HG03066 (cell line): ENCODE measurements at regions not wholly inside any gene's neighbourhood (a gene's known extent, or its start where the extent isn't known, plus 50 kb on each side); places are given as distances from the start of the nearest gene placed in this dataset.
"Not testable (repeated sequence)": the region's sequence is repeated elsewhere in the genome, so short reads cannot be mapped to it uniquely, and the experiment has no call there.

Source experiments
- ATAC-seq: cut with Tn5 transposase; IDR thresholded peaks from one replicate; pipeline ENCODE4 v1.9.1; 2021; ENCODE audit warnings: low read depth; ENCODE audit not compliant: unreplicated experiment

DNA sequence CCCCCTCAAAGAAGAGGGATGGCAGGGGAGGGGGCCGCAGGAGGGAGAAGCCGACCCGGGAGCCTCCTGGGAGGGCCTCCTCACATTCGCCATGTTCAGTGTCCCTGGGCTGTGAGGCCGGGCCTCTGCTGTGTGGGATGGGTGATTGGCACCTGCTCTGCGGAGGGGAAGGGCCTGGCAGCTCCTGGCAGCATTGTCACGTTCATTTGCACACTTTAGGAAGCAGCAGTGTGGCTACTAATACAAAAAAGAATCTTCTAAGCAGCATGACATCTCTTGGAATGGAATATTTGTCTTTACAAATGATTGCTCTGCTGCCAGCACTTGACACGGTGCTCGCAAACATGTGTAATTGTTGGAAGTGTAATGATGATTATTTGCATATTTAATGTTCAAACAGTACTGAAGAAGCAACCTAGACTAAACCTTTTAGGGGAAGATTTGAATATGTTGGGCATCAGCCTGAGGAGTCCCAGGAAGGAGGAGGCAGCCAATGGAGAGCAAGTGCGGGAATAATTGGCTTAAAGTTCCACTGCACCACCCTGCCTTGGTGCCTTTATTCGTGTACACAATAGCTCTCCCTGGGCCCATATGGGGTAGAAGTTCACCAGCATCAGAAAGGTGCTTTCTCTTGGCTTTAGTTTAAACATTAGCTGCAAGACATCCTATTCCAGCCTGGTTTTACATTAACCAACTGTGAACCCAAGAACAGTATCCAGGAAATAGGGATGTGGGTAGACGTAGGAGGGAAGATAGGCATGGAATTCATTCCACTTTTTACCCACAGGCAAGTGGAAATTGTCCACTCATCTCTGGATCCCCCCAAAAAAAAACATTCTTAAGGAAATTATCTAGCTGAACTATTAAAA lies 404.9 kb downstream of the TMEM182 start:
- no peak for ATAC-seq

DNA sequence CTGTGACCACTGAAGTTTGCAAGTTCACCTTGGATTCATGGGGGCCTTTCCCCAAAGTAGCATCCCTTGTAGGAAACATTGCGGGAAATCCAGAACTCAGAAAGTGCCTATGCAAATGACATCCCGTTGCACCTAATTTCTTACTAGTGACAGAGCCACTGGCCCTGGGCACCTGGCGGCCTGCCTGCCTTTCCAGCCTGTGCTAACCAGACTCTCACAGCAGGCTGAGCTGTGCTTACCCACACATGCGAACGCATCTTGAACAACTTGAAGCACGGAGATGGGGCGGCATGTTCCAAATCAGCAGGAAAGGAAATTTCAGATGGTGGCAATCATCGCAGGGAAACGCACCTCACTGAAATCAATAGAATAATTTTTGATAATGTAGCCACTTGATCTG lies 405.8 kb downstream of the TMEM182 start:
- no peak for ATAC-seq

GRCh38 chr2:103169861-103170260 lies 408.0 kb downstream of the TMEM182 start:
- no peak for ATAC-seq

- no peak for ATAC-seq
These were observed 411.0 kb downstream of the TMEM182 start for GRCh38 chr2:103172821-103173220.

DNA sequence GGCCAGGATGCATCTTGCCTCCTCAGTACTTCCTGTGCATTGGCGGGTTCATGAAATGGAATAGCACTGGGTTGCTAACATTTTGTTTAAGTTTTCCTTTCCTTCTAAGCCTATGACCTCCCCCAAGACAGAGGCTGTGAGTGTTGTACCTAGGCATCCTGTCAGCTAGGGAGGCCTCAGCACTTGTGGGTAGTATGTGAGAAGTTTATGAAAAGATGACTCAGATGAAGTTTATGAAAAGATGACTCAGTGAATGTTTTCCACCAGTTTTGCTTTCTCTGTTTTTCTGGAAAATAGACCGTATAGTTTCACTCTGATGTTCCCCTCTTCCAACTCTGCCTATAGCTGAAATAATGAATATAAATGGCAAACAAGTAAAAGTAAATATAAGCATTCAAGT lies 412.9 kb downstream of the TMEM182 start:
- no peak for ATAC-seq

GRCh38 chr2:103176294-103176915 lies 414.6 kb downstream of the TMEM182 start:
- ATAC-seq: no peak

DNA sequence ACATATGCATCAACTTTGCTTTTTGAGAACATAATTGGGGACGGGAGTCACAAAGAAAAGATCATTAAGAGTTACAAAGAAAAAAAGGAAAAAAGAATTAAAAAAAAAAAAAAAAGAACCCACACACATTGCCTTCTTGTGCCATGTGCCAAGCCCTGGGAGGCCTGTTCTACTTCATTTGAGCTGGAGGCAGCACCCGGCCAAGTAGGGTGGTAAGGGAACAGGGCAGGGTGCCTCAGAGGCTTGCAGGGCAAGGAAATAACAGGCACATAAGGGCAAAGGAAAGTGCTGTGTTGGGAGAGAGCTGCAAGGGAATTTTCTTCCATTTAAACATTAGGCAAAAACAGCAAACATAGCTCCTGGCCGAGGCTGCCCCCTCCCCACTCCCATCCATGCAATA lies 418.0 kb downstream of the TMEM182 start:
- no peak for ATAC-seq

- ATAC-seq: no peak
These were observed 421.2 kb downstream of the TMEM182 start for GRCh38 chr2:103183061-103183460.

- no peak for ATAC-seq
These were observed 435.0 kb downstream of the TMEM182 start for GRCh38 chr2:103196802-103197201.

- not testable (repeated sequence) for ATAC-seq
These were observed 438.9 kb downstream of the TMEM182 start for GRCh38 chr2:103200774-103201173.

DNA sequence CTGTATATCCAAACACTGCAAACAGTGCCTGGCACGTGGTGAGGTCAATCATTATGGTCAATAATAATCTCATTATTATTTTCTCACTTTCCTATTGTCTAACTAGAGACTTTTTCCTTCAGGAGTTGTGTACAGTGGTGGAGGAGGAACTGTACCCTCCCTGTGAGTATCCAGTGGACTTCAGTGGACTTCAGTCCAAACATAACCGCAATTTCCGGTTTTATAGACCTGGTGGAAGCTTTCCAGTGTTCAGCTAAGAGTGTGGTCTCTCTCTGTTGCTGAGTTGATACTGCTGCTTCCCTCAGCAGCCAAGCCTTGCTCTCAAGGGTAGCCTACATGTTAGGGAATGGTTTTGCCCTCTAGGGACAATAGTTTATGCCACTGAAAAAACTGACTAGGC lies 447.1 kb downstream of the TMEM182 start:
- ATAC-seq: no peak

DNA sequence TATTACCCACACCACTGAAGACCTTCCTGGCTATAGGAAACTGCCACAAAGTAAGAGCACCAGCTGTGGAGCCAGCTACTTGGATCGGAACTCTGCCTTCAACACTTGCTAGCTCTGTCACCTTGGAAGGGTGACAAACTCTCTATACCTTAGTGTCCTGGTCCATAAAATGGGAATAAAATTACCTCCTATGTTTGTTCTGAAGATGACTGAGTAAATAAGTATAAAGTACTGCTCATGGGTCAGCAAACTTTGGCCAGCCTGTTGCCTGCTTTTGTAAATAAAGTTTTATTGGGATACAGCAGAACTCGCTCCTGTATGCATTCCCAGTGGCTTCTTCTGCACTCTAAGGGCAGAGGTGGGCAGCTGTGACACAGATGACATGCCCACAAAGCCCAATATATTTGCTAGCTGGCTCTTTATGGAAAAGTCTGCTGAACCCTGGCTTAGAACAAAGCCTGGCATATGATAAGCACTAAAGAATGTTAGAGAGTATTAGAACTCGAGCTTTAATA lies 451.3 kb downstream of the TMEM182 start:
- no peak for ATAC-seq

- no peak for ATAC-seq
These were observed 456.7 kb downstream of the TMEM182 start for GRCh38 chr2:103218516-103218915.

DNA sequence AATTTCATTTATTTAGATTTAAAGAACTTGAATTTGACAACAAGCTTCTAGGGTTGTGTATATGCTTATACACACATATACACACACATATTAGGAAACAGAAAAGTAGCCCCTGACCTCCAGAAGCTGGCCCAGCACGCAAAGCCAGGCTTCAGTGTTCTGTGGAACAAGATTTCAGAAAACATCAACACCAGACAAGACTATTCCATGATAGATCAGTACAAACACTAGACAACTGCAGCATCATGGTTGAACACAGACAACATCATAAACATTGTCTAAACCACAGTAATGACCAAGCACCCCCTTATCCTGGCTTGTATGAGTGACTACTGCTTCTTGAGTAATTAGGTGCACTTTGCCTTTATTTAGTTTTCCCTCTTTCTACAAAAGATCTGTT lies 457.6 kb downstream of the TMEM182 start:
- ATAC-seq: no peak

DNA sequence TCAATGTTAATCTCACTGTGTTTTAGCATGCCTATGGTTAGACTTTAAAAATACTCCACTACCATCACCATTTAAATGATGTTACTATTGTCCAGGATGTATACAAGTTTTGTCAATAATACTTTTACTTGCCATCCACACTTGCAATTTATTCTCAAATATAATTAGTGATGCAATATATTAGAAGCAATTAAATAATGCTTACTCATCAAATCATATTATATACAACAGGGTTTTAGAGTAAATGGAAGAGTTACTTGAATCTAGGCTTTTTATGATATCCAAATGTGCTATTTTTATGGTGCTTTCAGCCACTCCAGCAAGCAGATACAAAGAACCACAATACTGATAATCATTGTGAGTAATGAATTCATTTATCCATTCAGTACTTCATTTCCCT lies 461.1 kb downstream of the TMEM182 start:
- no peak for ATAC-seq

DNA sequence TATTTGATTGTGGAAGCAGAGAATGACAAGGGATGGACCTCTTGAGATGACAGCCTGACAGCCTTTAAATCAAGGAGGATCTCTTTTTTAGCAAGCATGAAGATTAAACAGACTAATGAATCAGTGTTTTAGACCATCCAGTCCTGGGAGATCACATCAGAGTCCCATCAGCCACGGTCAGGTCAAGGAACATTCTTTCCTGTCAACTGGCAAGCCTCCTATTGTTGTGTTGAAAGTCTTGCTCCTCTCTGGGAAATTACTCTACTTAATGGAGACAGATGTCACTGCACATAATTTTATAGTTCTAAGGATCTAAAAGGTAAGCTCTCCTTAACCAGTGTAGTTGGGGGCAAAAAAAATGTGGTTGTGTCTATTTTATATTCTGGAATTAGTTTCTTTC lies 469.0 kb downstream of the TMEM182 start:
- ATAC-seq: no peak

DNA sequence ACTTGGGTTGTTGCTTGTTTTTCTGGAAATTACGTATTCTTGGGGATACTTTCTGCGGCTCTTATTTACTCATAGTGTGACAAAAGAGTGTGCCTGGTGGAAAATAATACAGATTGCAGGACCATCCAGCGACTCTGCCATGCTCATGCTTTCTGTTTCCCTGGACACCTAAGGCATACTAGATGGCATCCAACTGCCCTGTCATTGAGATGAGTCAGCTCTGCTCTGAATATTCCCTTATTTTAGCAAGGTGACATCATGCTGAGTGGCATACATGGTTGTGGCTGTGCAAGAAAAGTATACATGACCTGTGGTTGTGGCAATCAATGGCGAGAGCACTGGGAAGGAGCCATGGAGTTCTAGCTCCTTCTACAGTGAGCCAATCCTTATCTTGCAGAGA lies 471.0 kb downstream of the TMEM182 start:
- ATAC-seq: no peak

GRCh38 chr2:103233691-103234090 lies 471.9 kb downstream of the TMEM182 start:
- ATAC-seq: no peak

- ATAC-seq: no peak
These were observed 473.5 kb downstream of the TMEM182 start for GRCh38 chr2:103235283-103235682.

GRCh38 chr2:103249462-103249861 lies 487.6 kb downstream of the TMEM182 start:
- no peak for ATAC-seq

DNA sequence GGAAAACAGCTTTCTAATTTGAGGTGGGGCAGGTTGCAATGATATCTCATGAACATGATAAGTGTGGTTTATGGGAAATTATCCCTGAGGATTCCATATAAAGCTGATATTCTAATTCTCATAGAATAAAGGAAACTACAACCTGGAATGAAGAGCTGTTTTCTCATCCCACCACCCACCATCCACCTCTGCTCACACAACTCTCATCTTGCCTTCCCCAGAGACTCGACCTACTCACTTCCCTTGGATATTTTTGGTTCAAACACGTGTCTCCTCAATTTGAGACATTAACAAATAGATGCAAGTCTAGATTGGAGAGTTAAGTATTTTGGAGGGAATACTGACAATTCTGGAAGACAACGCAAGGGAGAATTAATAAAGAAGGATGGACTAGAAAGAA lies 490.9 kb downstream of the TMEM182 start:
- no peak for ATAC-seq

GRCh38 chr2:103254611-103255010 lies 492.8 kb downstream of the TMEM182 start:
- no peak for ATAC-seq
